ENCODE measurements at regions not wholly inside any gene's neighbourhood (a gene's known extent, or its start where the extent isn't known, plus 50 kb on each side); places are given as distances from the start of the nearest gene placed in this dataset.
"Not testable (repeated sequence)": the region's sequence is repeated elsewhere in the genome, so short reads cannot be mapped to it uniquely, and the experiment has no call there.

DNA sequence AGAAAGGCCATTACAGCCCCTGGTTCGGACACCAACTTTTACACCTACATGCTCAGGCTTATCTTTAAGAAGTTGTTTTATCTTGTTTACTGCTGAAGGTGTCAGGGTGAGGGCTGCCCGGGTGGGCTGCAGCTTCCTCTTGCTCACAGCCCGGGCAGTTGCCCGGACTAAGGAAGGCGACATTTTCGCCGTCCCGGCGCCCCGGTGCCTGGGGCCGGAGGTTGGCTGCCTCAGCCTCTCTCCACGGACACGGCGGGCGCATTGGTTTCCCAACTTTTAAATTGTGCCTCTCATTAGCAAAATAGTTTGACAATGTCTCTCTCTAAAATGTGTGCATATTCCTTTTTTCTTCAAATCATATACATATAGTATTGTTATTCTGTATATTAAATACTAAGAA, 198.5 kb downstream of the LRRC70 start:
- not testable (repeated sequence) for DNase-seq (ENCODE audit: low read depth)

- not testable (repeated sequence) for DNase-seq (ENCODE audit: low read depth)
Measured at GRCh38 chr5:62776592-62776991, 198.0 kb downstream of the LRRC70 start.

GRCh38 chr5:62773460-62773859, 194.8 kb downstream of the LRRC70 start:
- DNase-seq (ENCODE audit: low read depth), result no peak

- no peak for DNase-seq (ENCODE audit: low read depth)
Measured at GRCh38 chr5:62771341-62771740, 192.7 kb downstream of the LRRC70 start.

- no peak for DNase-seq (ENCODE audit: low read depth)
Measured at GRCh38 chr5:62767650-62768049, 189.0 kb downstream of the LRRC70 start.

- no peak for DNase-seq (ENCODE audit: low read depth)
Measured at GRCh38 chr5:62767077-62767476, 188.5 kb downstream of the LRRC70 start.

GRCh38 chr5:62762503-62762902, 183.9 kb downstream of the LRRC70 start:
- DNase-seq (ENCODE audit: low read depth), result no peak

- not testable (repeated sequence) for DNase-seq (ENCODE audit: low read depth)
Measured at GRCh38 chr5:62757686-62758085, 179.1 kb downstream of the LRRC70 start.

GRCh38 chr5:62752998-62753367, 174.4 kb downstream of the LRRC70 start:
- DNase-seq (ENCODE audit: low read depth), result not testable (repeated sequence)

DNA sequence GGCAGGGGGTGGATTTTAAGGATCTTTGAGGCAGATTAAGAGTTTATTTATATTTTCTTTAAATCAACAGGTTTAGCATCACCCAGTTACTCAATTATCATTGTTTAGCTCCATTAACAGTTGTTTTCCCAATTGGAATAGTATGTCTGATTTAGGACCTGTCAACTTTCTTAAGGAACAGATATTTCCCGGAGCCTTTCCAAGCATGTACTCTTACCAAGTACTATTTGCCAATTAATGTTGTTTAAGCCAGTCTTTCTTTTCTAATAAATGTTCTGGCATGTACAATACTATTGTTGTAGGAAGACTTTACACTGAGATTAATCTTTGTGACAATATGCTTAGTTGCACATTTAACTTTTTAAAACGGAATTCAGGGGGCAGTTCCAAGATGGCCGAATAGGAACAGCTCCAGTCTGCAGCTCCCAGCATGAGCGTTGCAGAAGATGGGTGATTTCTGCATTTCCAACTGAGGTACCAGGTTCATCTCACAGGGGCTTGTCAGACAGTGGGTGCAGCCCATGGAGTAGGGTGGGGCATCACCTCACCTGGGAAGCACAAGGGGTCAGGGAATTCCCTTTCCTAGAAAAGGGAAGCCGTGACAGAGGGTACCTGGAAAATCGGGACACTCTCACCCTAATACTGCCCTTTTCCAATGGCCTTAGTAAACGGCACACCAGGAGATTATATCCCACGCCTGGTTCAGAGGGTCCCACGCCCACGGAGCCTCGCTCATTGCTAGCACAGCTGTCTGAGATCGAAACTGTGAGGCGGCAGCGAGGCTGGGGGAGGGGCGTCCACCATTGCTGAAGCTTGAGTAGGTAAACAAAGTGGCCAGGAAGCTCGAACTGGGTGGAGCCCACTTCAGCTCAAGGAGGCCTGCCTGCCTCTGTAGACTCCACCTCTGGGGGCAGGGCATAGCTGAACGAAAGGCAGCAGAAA, 173.7 kb downstream of the LRRC70 start:
- not testable (repeated sequence) for DNase-seq (ENCODE audit: low read depth)

DNA sequence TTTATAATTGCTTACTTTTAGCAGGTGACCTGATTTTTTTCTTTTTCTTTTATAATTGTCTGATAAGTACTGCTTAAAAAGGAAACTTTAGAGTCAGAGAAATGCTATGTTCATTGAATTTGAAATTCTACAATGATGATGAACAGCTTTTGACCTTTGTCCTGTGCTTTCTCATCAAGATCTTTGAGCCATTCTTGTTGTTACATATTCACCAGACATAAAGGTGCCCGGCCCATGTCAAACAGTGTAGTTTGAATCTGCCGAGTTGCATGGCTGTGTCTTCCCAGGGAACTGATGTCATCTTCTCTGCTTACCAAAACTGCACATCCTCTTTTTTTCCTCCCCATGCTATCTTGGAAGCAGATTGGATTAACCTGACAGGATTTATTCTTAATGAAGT, 163.6 kb downstream of the LRRC70 start:
- DNase-seq (ENCODE audit: low read depth), result no peak

DNA sequence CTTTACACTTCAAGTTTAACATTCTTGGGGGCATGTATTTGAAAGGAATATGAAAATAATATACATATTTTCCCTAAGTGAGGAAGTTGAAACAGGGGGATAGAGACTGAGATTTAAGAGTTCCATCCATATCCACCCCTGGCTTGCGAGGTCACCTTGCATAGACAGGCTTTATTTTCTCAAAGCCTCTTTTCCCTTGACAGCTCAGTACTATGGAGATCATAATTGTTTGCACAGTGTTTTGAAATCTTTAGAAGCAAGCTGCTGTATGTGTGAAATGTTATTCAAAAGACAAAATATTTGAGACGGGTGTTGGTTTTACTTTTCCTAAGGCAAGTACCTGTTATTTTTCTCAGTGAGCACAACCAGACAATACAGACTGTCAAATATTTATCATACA, 163.1 kb downstream of the LRRC70 start:
- DNase-seq (ENCODE audit: low read depth), result no peak

- no peak for DNase-seq (ENCODE audit: low read depth)
Measured at GRCh38 chr5:62737766-62738165, 159.1 kb downstream of the LRRC70 start.

GRCh38 chr5:62732677-62733121, 154.1 kb downstream of the LRRC70 start:
- no peak for DNase-seq (ENCODE audit: low read depth)

DNA sequence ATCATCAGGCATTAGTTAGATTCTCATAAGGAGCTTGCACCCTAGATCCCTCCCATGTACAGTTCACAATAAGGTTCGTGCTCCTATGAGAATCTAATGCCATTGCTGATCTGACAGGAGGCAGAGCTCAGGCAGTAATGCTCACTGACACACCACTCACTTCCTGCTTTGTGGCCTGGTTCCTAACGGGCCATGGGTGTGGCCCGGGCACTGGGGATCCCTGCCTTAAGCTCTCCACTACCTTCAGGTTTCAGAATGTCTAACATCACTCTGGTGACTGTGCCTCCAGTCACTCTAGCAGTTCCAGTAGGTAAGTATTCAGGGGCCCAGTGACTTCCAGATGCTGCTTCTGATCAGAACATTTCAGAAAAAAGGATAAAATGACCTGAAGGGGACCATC, 152.4 kb downstream of the LRRC70 start:
- DNase-seq (ENCODE audit: low read depth), result no peak

DNA sequence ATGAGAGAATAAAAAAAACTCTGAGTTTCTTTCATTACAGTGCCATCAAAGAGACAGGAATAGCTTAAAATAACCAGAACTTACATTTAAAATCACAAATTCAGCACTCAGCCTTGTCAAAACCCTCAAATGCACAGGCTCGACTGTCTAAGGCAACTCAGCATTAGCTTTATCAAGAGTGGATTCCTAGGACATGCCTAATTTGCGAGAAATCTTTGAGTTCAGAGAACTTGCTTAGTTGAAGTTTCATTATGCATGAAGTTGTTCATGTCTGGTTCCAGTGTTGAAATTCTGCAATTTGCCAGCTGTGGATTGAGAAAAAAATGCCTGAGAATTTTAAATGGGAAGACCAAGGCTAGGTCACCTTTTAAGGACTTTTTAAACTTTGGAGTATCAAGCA, 151.1 kb downstream of the LRRC70 start:
- DNase-seq (ENCODE audit: low read depth), result no peak

DNA sequence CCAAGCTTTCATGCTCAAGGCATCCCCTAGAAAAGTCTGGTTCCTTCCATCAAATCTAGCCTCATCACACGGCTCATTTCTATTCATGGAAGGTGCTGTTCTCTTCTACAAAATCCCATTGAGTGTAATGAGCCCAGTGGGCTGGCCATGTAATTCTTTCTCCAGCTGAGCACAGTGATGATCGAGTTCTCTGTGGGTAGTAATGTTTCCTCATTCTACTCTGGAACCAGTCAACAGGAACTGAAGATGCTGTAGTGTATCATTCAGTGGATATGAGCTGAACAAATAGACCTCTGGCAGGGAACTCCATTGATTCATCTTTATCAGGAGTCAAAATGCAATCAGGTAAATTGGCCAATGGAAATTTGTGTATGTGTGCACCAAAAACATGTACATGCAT, 149.2 kb downstream of the LRRC70 start:
- DNase-seq (ENCODE audit: low read depth), result no peak

DNA sequence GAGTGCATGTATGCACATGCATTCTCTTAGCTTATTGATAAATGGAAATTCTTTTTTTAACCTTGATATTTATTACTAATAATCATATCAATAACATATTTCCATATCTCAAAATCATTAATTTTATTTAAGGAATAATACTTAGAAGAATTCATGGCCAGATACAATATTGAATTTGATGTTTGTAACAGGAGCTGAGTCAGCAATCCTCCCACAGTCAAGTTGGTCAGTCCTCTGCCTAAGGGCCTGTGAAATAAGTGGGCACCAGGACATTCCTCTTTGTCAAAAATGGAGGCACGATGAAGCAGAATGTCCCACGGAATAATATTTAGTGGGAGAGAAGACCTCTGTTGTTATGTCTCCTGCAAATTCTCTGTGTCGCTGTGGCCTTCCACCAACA, 148.6 kb downstream of the LRRC70 start:
- DNase-seq (ENCODE audit: low read depth), result no peak

DNA sequence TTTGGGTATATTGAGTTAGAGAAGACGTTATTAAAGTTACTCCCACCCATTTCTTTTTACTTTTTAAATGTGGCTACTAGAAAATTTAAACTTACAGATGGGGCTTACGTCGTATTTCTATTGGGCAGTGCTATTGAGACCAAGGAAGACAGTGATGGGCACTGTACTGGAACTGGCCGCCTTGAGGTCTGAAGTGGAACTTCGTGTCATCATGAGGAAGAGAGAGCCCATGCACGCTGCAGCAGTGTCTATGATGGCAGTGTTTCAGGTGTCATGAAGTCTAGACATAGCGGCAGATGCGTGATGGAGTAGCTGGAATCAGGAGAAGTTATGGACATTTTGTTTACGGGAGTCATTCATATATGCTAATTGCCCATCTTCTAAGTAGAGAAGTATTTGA, 143.7 kb downstream of the LRRC70 start:
- no peak for DNase-seq (ENCODE audit: low read depth)

DNA sequence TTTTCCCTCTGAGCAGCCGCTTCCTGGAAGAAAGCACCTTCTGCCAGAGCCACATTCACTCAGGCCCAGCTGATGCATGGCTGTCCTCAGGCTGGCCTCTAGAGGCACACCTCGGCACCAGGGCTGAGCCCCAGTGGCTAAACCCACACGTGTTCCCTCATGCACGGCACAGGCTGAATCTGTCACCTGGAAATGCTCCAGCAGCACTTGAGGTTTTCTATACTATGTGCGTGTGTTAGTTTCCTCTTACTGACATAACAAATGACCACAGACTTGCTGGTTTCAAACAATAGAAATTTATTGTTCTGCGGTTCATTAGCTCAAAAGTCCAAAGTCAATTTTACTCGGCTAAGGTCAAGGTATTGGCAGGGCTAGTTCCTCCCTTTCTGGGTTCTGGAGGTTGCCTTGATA, 141.4 kb downstream of the LRRC70 start:
- peak; percentile 7 for DNase-seq (ENCODE audit: low read depth)

DNA sequence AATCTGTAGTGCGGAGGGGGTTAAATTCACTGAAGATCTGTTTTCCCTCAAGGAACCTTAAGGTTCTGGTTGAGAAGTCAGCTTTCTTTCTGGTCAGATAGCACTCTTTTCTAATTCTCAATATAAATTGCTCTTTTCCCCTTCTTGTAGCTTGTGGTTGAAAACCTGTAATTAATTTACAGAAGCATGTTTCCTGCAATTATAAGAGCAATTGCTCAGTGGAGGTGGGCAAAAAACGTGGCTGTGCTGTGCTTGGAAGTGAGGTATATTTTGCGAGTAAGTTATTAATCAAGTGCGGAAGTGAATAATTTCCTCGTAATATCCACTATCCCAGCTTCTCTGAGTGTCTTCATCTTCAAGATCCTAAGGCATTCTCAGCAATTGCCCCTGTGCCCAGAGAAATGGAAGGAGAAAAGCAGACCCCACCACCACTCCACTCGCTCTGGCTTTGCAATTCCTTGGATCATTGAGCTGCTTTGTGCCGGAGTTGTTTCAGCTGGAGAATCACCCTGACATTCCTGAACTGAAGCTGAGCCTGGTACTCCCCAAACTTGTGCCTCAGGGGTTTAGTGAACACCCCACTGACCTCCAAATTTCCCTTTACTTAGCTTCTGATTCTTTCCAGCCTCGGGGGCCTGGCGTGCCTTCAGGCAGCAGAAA, 140.6 kb downstream of the LRRC70 start:
- DNase-seq (ENCODE audit: low read depth), result no peak

GRCh38 chr5:62718324-62718723, 139.7 kb downstream of the LRRC70 start:
- no peak for DNase-seq (ENCODE audit: low read depth)

DNA sequence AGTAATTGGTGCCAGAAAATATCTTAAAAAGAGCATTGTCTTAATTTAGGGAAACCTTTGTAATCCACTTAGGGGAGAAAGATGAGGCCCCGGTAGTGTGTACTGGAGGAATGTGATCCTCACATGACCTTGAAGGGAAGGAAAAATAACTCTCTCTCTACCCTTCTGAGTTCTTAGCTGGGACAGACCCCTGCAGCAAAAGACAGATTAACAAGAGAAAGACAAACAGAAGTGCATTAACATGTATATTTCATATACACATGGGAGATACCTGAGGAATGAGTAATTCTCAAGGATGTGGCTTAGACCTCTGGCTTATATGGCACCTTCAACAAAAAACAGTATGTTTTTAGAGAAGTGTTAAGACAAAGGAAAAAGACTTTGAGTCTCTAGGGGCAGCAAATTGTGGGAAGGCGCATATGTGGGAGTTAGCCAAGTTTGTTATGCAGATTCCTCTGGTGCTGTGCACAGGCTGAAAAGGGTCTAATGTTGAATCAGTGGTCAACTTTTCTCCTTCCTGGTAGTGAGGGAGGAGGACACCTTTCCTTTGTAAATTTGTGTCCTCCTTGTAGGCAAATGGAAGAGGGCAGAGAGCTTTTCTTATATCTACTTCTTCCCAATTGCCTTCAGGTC, 138.8 kb downstream of the LRRC70 start:
- no peak for DNase-seq (ENCODE audit: low read depth)
